ENCODE measurements at regions not wholly inside any gene's neighbourhood (a gene's known extent, or its start where the extent isn't known, plus 50 kb on each side); places are given as distances from the start of the nearest gene placed in this dataset.

DNA sequence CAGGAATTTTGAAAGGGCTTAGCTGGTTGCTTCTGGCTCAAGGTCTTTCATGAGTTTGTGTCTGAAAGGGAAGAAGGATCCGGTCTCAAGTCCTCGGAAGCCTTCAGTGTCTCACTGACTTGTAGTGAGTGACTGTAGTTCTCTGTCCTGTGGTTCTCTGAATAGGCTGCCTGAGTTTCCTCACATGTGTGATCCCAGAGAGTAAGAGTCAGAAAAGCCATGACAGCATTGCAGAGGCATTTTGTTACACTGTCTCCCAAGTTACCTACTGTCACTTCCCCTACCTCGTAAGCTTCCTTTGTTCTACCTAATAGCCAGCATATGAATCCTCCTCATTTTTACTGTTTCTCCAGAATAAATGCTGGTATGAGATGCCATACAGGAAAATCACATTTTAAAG is 709.1 kb upstream of the CHAC2 start:
- TF ChIP-seq, protein P1, sequence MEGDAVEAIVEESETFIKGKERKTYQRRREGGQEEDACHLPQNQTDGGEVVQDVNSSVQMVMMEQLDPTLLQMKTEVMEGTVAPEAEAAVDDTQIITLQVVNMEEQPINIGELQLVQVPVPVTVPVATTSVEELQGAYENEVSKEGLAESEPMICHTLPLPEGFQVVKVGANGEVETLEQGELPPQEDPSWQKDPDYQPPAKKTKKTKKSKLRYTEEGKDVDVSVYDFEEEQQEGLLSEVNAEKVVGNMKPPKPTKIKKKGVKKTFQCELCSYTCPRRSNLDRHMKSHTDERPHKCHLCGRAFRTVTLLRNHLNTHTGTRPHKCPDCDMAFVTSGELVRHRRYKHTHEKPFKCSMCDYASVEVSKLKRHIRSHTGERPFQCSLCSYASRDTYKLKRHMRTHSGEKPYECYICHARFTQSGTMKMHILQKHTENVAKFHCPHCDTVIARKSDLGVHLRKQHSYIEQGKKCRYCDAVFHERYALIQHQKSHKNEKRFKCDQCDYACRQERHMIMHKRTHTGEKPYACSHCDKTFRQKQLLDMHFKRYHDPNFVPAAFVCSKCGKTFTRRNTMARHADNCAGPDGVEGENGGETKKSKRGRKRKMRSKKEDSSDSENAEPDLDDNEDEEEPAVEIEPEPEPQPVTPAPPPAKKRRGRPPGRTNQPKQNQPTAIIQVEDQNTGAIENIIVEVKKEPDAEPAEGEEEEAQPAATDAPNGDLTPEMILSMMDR (conservative IDR thresholded peaks at IDR 0.05): no peak
- TF ChIP-seq EZH2 (IDR thresholded peaks at IDR 0.05; ENCODE audit: low read depth): no peak

Measured in PC-9 (cell line).